Glutamatergic neuron (in vitro differentiated cells): ENCODE measurements at regions not wholly inside any gene's neighbourhood (a gene's known extent, or its start where the extent isn't known, plus 50 kb on each side); places are given as distances from the start of the nearest gene placed in this dataset.
A peak's percentile ranks its signal among the peaks of the same experiment; 100 is the strongest.

Source experiments
- DNase-seq: peaks from one replicate; pipeline ENCODE4 v3.0.0; 2022
- H3K27ac Mint-ChIP-seq: one replicate; pipeline ENCODE4 v1.8.0; 2020; ENCODE audit warnings: mild to moderate bottlenecking, mixed read lengths, inconsistent platforms; ENCODE audit not compliant: unreplicated experiment
- H3K27me3 Mint-ChIP-seq: one replicate; pipeline ENCODE4 v1.8.0; 2020; ENCODE audit warnings: mild to moderate bottlenecking, moderate library complexity, mixed read lengths, inconsistent platforms; ENCODE audit not compliant: unreplicated experiment
- H3K36me3 Mint-ChIP-seq: one replicate; pipeline ENCODE4 v1.8.0; 2020; ENCODE audit warnings: mild to moderate bottlenecking, mixed read lengths, inconsistent platforms; ENCODE audit not compliant: unreplicated experiment
- H3K4me1 Mint-ChIP-seq: one replicate; pipeline ENCODE4 v1.8.0; 2020; ENCODE audit warnings: mild to moderate bottlenecking, low read depth, mixed read lengths, inconsistent platforms; ENCODE audit not compliant: unreplicated experiment
- H3K4me3 Mint-ChIP-seq: one replicate; pipeline ENCODE4 v1.8.0; 2020; ENCODE audit warnings: mild to moderate bottlenecking, mixed read lengths, inconsistent platforms; ENCODE audit not compliant: unreplicated experiment
- H3K9me3 Mint-ChIP-seq: one replicate; pipeline ENCODE4 v1.8.0; 2020; ENCODE audit warnings: mild to moderate bottlenecking, moderate library complexity, mixed read lengths, inconsistent platforms; ENCODE audit not compliant: unreplicated experiment
- TF ChIP-seq, protein P1 (sequence below): fragments of 200-600 bp; sonication (generic); IDR thresholded peaks from one replicate; pipeline ENCODE4 v1.5.0; 2021; ENCODE audit not compliant: partially characterized antibody, unreplicated experiment

DNA sequence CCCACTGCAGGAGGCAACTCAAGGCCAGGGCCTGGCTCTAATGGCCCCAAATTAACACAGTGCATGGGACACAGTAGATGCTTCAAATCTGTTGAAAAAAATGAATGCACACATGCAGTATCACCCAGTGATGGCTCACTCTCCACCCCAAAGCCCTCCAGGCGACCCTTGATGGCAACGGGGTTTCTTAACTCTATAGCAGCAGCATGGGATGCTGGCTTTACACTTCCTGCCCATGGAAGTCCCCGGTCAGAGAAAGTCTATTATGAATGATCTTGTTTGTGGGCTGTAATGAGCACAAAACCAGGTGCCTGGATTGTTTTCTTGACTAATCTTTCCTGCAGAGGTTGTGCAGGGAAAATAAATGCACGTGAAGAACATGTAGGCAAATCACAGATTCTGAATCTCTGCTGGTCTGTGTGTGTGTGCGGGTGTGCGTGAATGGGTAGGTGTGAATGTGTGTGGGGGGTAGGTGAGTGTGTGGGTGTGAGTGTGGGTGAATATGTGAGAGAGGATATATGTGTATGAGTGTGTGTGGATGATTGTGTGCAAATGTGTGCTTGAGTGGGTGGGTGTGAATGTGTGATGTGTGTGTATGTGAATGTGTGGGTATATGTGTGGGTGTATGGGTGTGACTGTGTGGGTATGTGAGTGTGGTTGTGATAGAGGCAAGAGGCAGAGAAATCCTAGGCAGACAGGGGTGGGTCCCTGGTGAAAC is 60.1 kb upstream of the MLN start:
- H3K9me3 Mint-ChIP-seq: no peaks in the 10 kb centered on the region
- H3K27me3 Mint-ChIP-seq: peaks cover 3% of the 10 kb centered on the region
- no peak for DNase-seq
- no peaks in the 10 kb centered on the region for H3K36me3 Mint-ChIP-seq
- H3K4me1 Mint-ChIP-seq: peaks cover 21% of the 10 kb centered on the region
- no peak overlapping the region for H3K4me3 Mint-ChIP-seq
- TF ChIP-seq, protein P1, sequence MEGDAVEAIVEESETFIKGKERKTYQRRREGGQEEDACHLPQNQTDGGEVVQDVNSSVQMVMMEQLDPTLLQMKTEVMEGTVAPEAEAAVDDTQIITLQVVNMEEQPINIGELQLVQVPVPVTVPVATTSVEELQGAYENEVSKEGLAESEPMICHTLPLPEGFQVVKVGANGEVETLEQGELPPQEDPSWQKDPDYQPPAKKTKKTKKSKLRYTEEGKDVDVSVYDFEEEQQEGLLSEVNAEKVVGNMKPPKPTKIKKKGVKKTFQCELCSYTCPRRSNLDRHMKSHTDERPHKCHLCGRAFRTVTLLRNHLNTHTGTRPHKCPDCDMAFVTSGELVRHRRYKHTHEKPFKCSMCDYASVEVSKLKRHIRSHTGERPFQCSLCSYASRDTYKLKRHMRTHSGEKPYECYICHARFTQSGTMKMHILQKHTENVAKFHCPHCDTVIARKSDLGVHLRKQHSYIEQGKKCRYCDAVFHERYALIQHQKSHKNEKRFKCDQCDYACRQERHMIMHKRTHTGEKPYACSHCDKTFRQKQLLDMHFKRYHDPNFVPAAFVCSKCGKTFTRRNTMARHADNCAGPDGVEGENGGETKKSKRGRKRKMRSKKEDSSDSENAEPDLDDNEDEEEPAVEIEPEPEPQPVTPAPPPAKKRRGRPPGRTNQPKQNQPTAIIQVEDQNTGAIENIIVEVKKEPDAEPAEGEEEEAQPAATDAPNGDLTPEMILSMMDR: no peak
- peak overlapping the region; percentile 17 for H3K27ac Mint-ChIP-seq

DNA sequence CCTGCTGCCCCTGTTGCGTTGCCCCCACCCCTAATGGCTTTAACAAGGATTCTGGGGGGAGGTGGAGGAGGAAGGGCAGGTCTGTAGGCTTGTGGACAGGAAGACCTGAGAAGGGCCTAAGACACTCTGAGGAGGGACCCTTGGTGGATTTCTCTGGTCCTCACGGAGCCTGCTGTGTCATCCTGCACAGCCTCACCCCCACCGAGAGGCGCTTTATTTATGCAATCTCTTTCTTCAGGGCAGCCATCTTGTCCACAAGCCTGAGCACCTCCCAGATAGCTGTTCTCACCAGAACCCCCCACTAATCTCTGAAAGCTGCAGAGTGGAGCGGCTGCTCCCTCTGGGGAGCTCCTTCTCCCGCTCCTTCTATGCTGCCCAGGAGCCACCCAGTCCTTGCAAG is 59.3 kb upstream of the MLN start:
- Mint-ChIP-seq H3K27me3 (peaks cover 3% of the 10 kb centered on the region), H3K36me3 (no peaks in the 10 kb centered on the region), H3K9me3 (no peaks in the 10 kb centered on the region), H3K27ac (no peak overlapping the region), H3K4me1 (peaks cover 21% of the 10 kb centered on the region), H3K4me3 (no peak overlapping the region)
- no peak for DNase-seq
- TF ChIP-seq, protein P1: no peak

DNA sequence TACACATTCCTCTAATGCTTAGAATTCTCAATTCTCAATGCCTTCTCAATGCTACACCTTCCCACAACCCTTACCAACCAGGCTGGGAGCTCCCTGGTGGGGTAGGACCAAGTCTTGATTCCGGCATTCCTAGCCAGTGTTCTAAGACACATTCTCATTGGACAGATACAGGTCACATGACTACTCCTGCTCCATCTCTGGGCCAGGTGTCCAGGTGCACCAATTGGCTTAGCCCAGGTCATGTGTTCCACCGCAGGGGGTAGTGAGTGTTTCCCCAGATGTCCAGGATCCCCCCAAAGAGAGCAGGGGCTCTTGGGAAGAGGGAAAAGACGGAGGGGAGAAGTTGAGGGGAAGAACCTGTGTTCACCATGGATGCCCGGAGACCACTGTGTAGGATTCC is 58.7 kb upstream of the MLN start:
- TF ChIP-seq, protein P1: no peak
- no peaks in the 10 kb centered on the region for H3K9me3 Mint-ChIP-seq
- peaks cover 3% of the 10 kb centered on the region for H3K27me3 Mint-ChIP-seq
- no peaks in the 10 kb centered on the region for H3K36me3 Mint-ChIP-seq
- H3K27ac Mint-ChIP-seq: no peak overlapping the region
- no peak overlapping the region for H3K4me3 Mint-ChIP-seq
- no peak for DNase-seq
- peaks cover 21% of the 10 kb centered on the region for H3K4me1 Mint-ChIP-seq

DNA sequence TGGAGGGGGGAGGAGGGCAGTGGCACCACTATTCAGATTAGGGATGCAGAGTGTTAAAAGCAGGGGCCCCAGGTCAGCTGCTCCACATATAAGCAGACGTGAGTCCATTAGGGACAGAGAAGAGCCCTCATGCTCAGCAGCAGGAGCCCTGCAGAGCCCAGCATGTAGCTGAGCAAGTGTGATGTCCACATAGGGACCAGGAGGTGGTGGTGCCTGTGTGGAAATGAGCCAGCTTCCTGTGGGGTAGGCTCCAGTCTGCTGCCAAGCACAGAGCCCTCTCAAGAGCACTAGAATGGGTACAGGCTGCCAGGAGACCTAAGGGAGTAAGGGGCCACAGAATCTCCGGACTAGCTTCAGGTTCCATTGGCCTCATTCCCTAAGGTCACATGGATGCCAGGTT is 57.9 kb upstream of the MLN start:
- Mint-ChIP-seq H3K27me3 (peaks cover 3% of the 10 kb centered on the region), H3K27ac (no peak overlapping the region), H3K36me3 (no peaks in the 10 kb centered on the region), H3K9me3 (peaks cover 1% of the 10 kb centered on the region), H3K4me1 (peaks cover 22% of the 10 kb centered on the region), H3K4me3 (no peak overlapping the region)
- DNase-seq: no peak
- TF ChIP-seq, protein P1: no peak

DNA sequence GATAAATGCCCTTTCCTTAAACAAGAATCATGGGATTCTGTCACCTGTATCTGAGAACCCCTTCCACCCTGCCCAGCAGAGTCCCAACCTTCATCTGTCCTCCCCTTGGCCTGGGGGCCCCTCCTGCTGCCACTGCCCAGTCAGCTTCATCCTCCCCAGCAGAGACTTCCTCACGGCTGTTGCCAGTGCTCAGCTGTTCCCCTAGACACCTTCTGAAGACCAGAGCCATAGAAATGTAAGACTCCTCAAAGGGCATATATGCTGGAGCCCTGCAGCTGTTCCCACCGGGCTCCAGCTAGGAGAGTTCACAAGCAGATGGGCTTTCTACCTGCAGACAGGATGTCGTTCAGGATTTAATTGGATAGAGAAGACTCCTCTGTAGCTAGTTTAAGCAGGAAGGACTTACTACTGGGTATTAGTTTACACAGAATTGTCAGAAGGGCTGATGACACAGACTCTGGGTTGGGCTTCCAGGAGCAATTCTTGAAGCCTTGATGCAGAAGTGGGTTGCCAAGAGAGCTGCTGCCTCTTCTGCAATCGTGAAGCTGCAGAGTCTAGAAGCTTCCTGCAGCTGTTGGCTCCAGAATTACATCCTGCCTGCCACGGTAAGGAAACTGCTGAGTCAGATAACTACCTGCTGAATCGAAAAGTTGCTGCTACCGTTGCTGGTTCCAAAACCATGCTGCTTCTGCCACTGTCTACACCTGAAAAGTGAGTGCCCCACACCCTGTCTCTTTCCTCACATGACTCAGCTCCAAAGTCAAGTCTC is 57.1 kb upstream of the MLN start:
- Mint-ChIP-seq H3K27ac (no peak overlapping the region), H3K27me3 (peaks cover 3% of the 10 kb centered on the region)

More for the DNA sequence above, 57.1 kb upstream of the MLN start:
- no peak overlapping the region for H3K4me3 Mint-ChIP-seq
- no peaks in the 10 kb centered on the region for H3K36me3 Mint-ChIP-seq
- TF ChIP-seq, protein P1: no peak
- H3K4me1 Mint-ChIP-seq: peaks cover 22% of the 10 kb centered on the region
- DNase-seq: no peak
- H3K9me3 Mint-ChIP-seq: peaks cover 1% of the 10 kb centered on the region
